ENCODE measurements at regions not wholly inside any gene's neighbourhood (a gene's known extent, or its start where the extent isn't known, plus 50 kb on each side); places are given as distances from the start of the nearest gene placed in this dataset.

DNA sequence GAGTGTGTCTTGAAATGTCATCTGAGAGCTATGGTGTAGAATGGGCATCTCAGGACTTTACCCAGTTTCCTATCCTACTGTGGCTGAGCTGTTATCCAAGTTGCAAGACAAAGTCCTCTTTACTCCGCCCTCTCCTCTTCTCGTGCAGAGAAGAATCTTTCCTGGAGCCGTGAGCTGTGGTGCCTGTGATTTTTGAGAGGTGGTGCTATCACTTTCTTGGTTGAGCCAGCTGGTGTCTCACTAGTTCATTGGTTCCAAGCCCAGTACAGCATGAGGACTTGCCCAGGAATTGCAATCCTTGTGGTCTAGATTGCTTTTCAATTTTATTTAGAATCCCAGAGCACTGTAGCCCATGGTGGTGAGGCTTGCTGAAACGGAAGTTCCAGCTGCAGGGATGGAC lies 2300.3 kb downstream of the MAT2B start:
- in situ Hi-C loops (cut with HindIII; ENCODE audit: low sequenced_read_pairs): no loop called here

DNA sequence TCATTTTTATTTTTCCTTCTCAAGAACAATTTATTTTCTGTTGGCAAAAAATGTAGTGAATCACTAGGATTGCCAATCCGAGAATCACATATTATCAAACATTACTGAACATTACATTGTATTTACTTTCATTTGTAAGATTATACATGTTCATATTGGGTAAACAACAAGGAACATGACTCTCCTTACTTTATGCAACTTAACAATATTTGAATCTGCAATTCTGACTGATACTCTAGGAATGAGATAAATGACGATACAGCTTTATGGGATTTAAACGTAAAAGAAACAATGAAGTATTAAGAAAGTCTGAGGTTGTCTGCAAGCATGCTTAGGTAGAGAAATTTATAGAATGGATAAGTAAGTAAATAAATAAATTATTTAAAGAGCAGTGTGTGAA lies 2302.9 kb downstream of the MAT2B start:
- in situ Hi-C loops (cut with HindIII; ENCODE audit: low sequenced_read_pairs): no loop called here

DNA sequence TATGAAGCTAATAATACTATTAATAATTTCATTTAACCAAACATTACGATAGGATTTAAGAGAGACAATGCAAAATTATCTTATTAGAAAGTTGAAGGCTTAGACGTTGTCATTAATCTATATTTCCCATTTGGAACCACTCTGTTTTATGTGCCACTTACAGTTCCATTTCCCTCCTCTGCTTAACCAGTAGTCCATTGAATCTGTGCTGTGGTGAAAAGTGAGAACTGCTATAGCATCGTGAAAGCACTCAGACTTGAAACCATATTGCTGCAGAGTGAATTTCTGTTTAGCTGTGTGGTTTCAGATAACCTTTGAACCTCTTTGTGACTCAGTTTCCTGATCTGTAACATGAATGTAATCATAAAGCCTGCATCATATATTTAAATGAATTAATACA lies 2304.5 kb downstream of the MAT2B start:
- in situ Hi-C loops (cut with HindIII; ENCODE audit: low sequenced_read_pairs): no loop called here

DNA sequence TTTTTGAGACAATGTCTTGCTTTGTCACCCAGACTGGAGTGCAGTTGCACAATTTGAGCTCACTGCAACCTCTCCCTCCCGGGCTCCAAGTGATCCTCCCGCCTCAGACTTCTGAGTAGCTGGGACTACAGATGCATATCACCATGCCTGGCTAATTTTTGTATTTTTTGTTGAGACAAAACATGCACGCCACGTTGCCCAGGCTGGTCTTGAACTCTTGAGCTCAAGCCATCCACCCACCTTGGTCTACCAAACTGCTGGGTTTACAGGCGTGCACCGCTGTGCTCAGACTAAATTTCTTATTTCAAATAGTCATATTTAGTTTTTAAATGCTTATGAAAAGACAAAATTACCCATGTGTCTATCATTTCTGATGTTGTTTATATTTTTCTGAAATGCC lies 2324.1 kb downstream of the MAT2B start:
- in situ Hi-C loops (cut with HindIII; ENCODE audit: low sequenced_read_pairs): no loop called here

DNA sequence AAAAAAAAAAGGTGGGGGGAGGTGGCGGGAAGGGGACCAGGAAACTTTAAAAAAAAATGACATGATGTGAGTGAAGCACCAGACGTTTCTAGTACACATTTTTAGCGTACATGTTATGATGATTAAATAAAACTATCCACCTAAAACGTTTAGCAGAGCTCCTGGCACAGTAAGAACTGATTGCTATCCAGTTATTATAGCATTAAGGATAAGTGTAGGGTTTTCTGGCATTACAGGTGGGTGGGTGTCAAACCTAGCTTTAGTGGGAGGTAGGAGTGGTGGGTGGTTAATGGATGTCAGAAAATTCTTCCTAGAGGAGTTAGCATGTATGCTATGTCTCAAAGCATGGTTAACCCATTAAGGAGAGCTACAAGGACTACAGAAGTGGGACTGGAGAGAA lies 2329.5 kb downstream of the MAT2B start:
- in situ Hi-C loops (cut with HindIII; ENCODE audit: low sequenced_read_pairs): no loop called here

DNA sequence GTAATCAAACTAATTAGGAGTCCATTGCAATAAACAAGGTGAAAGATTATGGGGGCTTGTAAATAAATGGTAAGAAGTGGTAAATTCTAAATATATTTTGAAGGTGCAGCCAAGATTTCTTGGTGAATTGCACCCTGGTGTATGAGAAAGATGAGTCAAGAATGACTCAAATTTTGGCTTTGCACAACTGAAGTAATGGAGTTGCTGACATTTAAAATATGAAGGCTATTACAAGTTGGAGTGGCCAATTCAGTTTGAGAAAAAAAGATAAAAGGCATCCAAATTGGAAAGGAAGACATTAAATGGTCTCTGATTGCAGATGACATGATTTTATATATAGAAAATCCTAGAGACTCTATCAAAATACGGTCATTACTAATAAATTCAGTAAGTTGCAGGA lies 2330.6 kb downstream of the MAT2B start:
- in situ Hi-C loops (cut with HindIII; ENCODE audit: low sequenced_read_pairs): no loop called here

DNA sequence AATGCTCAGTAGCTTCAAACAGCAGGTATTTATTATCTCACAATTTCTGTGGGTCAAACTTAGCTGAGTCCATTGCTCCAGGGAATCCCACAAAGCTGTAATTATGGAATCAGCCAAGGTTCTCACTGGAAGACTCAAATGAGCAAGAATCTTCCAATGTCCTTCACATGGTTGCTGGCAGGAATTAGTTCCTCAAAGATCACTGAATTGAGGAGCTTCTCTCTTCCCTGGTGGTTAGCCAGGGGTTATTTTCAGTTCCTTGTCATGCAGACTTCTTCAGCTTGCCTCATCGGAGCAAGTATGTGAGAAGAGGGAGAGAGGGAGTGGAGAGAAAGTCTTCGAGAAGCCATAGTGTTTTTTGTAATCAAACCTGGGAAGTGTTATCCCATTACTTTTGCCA lies 2331.9 kb downstream of the MAT2B start:
- in situ Hi-C loops (cut with HindIII; ENCODE audit: low sequenced_read_pairs): no loop called here

DNA sequence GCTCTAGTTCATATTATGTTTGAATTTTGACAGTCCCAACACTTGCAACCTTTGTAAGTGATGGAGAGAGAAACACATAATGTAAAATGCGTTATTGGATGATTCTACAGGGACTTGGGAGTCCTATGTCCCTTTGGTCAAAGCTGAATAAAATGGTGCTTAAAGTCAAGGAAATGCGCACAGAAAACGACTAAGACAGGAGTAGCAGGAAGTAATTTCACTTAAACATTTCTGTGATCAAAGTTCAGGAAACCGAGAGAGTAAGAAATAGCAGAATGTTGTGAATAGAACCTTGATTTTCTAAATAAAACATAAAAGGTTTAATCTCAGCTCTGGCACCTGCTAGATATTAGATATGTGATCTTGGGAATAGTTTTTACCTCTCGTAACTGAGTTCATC lies 2339.2 kb downstream of the MAT2B start:
- in situ Hi-C loops (cut with HindIII; ENCODE audit: low sequenced_read_pairs): no loop called here

DNA sequence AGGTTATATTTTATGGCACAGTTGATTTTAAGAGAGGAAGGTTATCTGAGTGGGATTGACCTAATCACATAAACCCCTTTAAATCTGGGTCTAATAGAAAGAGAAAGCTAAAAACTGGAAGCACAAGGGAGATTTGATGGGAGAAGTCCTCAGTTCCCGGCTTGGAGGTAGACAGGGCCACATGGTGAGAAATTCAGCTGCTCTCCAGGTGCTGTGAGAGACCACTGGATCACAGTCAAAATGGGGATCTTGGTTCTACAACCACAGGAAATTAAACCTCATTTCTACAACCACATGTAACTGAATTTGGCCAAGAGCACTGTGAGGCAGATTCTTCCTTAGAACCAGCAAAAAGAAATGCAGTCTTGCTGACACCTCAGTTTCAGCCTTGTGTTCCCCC lies 2352.7 kb downstream of the MAT2B start:
- in situ Hi-C loops (cut with HindIII; ENCODE audit: low sequenced_read_pairs): no loop called here

DNA sequence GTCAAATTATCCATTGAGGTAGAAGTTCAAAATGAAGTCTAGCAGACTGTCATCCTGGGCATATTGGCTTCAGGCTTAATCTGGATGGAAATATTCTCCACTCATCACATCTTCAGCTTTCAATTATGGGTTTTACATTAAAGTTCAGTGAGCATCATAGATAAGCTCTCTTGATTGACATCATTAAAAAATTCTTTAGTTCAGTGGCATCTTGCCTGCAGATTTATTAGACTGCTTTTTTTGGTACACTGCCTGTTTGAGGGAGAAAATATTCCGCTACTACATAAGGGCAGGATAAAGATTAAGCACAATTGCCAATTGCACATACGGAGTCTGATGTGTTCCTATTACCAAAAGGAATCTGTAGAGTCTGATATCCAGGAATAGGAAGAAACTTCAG lies 2353.8 kb downstream of the MAT2B start:
- in situ Hi-C loops (cut with HindIII; ENCODE audit: low sequenced_read_pairs): no loop called here

DNA sequence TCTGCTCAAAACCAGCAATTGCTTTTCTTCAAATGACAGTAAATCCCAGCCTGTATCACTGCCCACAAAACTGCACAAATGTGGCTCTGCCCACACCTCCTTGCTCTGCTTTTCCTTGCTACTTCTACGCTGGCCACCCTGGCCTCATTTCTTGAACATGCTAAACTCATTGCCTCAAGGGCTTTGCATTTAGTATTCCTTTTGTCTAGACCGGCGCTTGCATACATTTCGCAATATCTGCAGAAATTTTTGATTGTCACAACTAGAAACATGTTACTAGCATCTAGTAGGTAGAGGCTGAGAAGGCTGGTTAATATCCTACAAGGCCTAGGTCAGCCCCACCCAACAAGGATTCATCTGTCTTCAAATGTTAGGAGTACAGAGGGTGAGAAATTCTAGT lies 2357.8 kb downstream of the MAT2B start:
- in situ Hi-C loops (cut with HindIII; ENCODE audit: low sequenced_read_pairs): no loop called here

DNA sequence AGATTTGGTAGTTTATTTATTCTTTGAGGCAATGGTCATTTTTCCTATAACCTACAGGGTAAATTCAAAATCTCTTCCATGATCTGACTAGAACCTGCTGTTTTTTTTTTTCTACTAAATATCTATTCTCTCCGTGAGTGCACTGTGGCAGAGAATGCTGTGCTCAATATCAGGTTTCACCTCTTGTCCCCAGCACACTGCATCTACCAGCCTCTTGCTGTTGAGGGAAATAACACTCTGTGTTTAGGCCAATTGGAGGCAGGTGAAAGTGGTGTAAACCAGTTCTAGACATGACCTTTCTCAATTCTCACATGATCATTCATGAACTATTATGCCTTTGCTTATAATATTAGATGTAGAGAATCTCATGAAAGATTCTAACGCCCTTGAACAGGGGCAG lies 2365.9 kb downstream of the MAT2B start:
- in situ Hi-C loops (cut with HindIII; ENCODE audit: low sequenced_read_pairs): no loop called here

DNA sequence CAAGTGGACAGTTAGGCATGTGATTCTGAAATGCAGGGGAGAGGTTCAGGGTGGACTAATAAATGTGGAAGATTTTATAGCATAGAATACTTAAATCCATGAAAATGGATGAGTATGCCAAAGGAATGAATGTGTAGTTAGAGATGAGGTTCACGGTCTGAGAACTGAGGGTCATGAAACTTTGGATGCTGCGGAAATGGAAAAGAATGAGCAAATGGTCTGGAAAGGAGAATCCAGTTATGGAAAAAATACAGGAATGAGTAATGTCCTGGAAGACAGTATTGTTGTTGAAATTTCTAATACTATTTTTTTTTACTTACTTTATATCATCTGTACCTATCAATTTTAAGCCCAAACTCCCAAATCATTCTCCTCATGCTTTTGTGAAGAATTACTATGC lies 2369.4 kb downstream of the MAT2B start:
- in situ Hi-C loops (cut with HindIII; ENCODE audit: low sequenced_read_pairs): no loop called here

DNA sequence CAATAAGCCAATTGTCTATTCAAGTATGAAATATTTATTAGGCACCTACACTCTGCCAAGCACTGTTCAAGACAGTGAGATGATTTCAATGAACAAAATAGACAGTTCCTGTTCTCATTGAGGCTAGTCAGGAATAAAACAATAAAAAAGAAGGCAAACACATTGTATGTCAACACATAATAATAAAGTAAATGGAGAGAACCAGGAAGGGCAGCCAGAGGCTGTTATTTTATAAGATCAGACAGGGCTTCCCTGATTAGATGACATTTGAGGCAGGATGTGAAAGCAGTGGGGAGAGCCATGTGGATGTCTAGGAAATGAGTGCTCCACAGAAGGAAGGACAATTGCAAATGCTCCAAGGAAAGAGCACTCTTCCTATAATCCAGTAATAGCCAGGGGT lies 2371.1 kb downstream of the MAT2B start:
- in situ Hi-C loops (cut with HindIII; ENCODE audit: low sequenced_read_pairs): no loop called here

DNA sequence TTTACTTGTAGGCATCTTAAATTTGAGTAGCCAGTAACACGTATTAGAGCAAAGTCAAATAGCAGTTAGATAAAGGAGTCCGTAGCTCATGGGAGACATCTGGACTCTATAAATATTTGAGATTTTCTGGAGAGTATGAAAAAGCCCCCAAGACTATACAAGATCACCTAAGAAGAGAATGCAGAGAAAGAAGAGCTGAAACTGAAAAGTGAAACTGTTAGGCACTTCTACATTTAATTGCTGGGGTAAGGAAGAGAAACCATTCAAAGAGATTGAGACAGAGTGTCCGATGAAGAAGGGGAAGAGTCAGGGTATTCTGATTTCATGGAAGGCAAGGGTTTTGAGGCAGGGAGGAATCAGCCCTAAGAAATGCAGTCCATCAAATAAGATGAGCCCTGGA lies 2372.1 kb downstream of the MAT2B start:
- in situ Hi-C loops (cut with HindIII; ENCODE audit: low sequenced_read_pairs): no loop called here

DNA sequence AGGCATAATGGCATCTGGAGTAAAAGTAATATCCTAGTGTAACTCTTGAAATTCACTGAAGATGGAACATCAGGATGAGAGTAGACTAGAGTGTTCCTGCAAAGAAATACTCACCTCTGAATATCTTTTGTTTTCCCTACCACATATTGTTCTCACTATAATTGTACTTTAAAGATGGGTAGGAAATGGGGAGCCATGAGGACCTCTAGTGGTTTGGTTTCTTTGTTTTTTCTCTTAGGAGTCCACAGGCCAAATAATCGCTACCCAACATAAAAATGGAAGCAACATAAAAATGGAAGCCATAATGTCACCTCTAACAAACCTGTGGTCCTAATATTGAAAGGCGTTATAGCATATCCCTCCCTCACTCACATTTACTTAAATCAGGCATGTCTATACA lies 2375.8 kb downstream of the MAT2B start:
- in situ Hi-C loops (cut with HindIII; ENCODE audit: low sequenced_read_pairs): no loop called here

DNA sequence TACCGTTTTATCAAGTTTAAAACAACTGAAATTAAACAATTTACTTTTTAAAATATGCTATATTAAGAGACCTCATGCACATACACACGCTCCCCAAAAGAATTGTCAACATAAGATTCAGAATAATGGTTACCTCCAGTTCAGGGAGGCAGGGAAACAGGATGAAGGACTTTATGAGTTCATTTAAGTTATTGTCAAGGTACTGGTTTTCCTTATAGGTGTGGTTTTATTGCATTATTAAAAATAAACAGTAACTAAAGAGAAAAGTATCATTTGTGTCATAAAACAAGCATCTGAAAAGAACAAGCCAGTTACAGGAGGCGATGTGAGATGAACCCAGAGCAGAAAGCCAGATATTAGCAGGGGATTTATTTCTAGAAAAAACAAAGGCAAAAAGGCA lies 2376.7 kb downstream of the MAT2B start:
- in situ Hi-C loops (cut with HindIII; ENCODE audit: low sequenced_read_pairs): no loop called here

DNA sequence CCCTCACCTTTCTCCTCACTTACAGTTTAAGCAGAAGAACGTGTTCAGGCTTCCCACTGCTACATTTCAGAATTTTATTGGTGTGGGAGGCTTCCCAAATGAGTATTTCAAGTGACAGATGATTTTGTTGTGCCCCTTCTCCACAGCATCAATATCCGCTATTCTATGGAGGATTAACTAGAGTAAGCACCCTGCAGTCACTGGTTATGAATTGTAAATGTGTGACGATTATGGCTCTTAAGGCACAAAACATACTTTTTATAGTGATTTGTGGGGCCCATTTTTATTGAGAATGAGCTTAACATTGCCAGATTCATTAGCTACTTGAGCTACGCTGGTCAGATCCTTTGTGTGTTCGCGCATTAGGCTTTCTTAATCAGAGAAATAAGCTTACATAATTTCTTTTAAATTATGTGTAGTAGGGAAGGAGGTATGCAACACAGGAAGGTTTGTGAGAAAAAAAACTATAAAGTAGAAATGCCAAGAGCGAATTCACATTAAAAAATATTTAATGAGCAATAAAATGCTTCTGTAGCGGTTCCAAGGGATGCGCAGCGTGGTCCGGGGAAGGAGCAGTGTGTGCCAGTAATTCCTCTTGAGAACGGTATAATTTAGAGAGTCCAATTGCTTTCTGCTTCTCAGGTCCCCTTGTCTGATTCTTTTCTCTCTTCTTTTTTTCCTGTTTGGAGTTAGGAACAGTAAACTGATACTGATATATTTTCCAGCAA lies 2380.4 kb downstream of the MAT2B start:
- in situ Hi-C loops (cut with HindIII; ENCODE audit: low sequenced_read_pairs): no loop called here

DNA sequence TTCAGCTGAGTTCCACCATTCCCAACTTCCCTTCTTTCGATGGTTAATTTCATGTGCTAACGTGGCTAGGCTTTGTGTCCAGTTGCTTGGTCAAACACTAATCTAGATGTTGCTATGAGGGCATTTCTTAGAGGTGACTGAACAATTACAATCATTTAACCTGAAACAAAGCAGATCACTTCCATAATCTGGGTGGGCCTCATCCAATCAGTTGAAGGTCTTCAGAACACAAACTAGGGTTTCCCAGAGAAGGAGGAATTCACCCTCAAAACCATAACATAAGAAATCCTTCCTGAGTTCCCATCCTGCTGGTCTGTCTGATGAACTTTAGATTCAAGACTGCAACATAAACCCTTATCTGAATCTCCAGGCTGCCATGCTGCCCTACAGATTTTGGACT lies 2381.7 kb downstream of the MAT2B start:
- in situ Hi-C loops (cut with HindIII; ENCODE audit: low sequenced_read_pairs): no loop called here

DNA sequence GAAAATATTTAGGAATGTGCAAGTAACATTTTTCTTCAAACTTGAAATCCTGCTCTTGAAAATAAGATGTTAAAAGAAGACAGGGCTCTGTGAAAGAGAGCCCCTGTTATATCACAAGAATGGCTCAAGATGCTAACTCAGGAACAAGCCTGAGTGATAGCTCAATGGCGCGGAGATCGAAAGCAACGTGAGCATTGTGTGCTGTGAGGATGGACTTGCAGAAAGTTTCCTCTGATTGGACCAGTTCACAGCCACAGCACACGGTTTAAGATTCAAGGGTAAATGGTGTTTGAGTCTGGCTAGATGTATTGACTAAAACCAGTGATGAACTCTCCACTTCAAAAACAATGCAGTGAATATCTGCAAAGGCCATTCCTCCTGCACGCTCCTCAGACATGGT lies 2387.0 kb downstream of the MAT2B start:
- in situ Hi-C loops (cut with HindIII; ENCODE audit: low sequenced_read_pairs): no loop called here

DNA sequence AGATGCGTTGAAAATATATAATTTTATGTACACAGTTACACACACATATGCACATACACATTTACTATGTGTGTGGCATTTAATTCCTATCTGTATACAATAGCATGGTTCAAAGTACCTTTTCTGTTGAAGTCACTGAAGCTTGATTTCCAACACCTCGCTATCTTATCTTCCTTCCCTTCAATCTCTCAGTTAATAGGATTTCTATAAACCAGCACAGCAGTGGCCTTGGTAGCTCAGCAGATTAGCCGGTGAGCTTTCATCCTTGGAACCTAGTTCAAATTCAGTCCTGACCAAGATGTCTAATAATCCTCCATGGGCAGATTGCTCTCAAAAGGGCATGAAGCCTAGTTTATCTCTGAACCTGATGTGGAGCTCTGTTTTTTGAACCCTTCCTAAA lies 2389.5 kb downstream of the MAT2B start:
- in situ Hi-C loops (cut with HindIII; ENCODE audit: low sequenced_read_pairs): no loop called here

DNA sequence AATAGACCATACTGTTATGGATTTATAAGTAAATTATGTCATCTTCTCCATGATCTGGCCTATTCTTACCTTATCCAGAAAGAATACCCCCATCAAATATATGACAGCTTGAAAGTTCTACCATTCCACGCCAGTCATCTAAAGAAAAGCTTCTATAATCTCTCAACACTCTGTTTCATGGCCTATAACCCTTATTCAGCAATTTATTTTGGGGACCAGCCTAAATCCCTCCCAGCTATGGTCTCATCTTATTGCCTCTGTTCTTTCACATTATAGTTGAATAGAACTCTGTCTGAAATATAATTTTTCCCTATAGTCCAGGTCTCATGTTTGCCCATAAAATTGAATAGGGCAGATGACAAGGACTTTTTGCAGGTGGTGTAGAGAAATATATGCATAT lies 2387.6 kb upstream of the WWC1 start:
- in situ Hi-C loops (cut with HindIII; ENCODE audit: low sequenced_read_pairs): no loop called here

DNA sequence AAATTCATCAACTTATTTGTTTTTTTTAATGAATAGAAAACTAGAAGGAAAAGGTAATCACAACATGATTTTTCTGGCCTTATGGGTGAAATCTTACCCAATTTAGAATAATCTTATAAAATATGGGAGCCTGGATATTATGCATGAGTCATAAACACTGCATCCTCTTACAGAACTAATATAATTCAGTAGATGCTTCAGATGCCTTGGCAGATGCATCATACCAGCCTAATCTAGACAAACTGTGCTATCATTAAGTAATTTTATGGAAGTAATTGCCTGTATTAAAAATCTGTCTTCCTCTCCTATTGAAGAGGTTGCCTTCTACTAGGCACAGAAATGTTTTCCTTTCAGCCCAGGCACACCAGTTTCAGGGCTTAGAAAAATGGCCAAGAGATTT lies 2384.6 kb upstream of the WWC1 start:
- in situ Hi-C loops (cut with HindIII; ENCODE audit: low sequenced_read_pairs): no loop called here
